NCI-H128 (cell line): ENCODE measurements at regions not wholly inside any gene's neighbourhood (a gene's known extent, or its start where the extent isn't known, plus 50 kb on each side); places are given as distances from the start of the nearest gene placed in this dataset.

Experiments
- DNase-seq: peaks from one replicate; lab custom pipeline; 2025; ENCODE audit not compliant: unreplicated experiment; lab: John Stamatoyannopoulos, UW

- DNase-seq, result no peak
Observed at GRCh38 chr5:3237276-3237868, 358.3 kb upstream of the IRX1 start.

- no peak for DNase-seq
Observed at GRCh38 chr5:3234566-3234965, 361.1 kb upstream of the IRX1 start.

GRCh38 chr5:3230941-3231340 lies 364.7 kb upstream of the IRX1 start:
- DNase-seq, result no peak

GRCh38 chr5:3230254-3230653 lies 365.4 kb upstream of the IRX1 start:
- no peak for DNase-seq

GRCh38 chr5:3226196-3226920 lies 369.3 kb upstream of the IRX1 start:
- DNase-seq, result no peak

GRCh38 chr5:3225201-3225960 lies 370.3 kb upstream of the IRX1 start:
- no peak for DNase-seq

GRCh38 chr5:3222924-3223323 lies 372.7 kb upstream of the IRX1 start:
- DNase-seq, result no peak

- DNase-seq, result no peak
Observed at GRCh38 chr5:3221432-3221831, 374.2 kb upstream of the IRX1 start.

GRCh38 chr5:3220638-3221288 lies 374.9 kb upstream of the IRX1 start:
- no peak for DNase-seq

GRCh38 chr5:3220201-3220600 lies 375.4 kb upstream of the IRX1 start:
- DNase-seq, result no peak

- DNase-seq, result no peak
Observed at GRCh38 chr5:3218916-3219650, 376.5 kb upstream of the IRX1 start.

- no peak for DNase-seq
Observed at GRCh38 chr5:3217771-3218495, 377.7 kb upstream of the IRX1 start.

GRCh38 chr5:3217114-3217513 lies 378.5 kb upstream of the IRX1 start:
- no peak for DNase-seq

- DNase-seq, result no peak
Observed at GRCh38 chr5:3216386-3216785, 379.2 kb upstream of the IRX1 start.

GRCh38 chr5:3214838-3215374 lies 380.7 kb upstream of the IRX1 start:
- no peak for DNase-seq

- DNase-seq, result no peak
Observed at GRCh38 chr5:3214396-3214795, 381.2 kb upstream of the IRX1 start.

GRCh38 chr5:3212869-3213268 lies 382.8 kb upstream of the IRX1 start:
- no peak for DNase-seq

GRCh38 chr5:3210531-3210930 lies 385.1 kb upstream of the IRX1 start:
- DNase-seq, result no peak

GRCh38 chr5:3209918-3210317 lies 385.7 kb upstream of the IRX1 start:
- DNase-seq, result no peak

- no peak for DNase-seq
Observed at GRCh38 chr5:3202570-3202969, 393.1 kb upstream of the IRX1 start.
